Loucy (cell line): ENCODE measurements at regions not wholly inside any gene's neighbourhood (a gene's known extent, or its start where the extent isn't known, plus 50 kb on each side); places are given as distances from the start of the nearest gene placed in this dataset.

Source experiments
- H2AFZ ChIP-seq: fragments of 200-600 bp; sonication (generic); 2 replicates; pipeline ENCODE4 v1.6.0; 2016; ENCODE audit warnings: antibody characterized with exemption, mild to moderate bottlenecking, low read length, moderate library complexity
- H3F3A ChIP-seq: fragments of 200-600 bp; 2 replicates; pipeline ENCODE4 v1.6.0; 2016; ENCODE audit warnings: antibody characterized with exemption, low read depth, mild to moderate bottlenecking
- H3K27me3 ChIP-seq: fragments of 200-600 bp; sonication (generic); 2 replicates; pipeline ENCODE4 v1.6.1; 2014; ENCODE audit warnings: low read length, mild to moderate bottlenecking; ENCODE audit not compliant: insufficient read depth, poor library complexity, severe bottlenecking
- H3K36me3 ChIP-seq: fragments of 200-600 bp; sonication (generic); 2 replicates; pipeline ENCODE4 v1.6.1; 2016; ENCODE audit warnings: low read length; ENCODE audit not compliant: insufficient read depth
- H3K4me1 ChIP-seq: fragments of 200-600 bp; sonication (generic); 2 replicates; pipeline ENCODE4 v1.5.1; 2014; ENCODE audit warnings: low read length, mild to moderate bottlenecking; ENCODE audit not compliant: insufficient read depth, poor library complexity, severe bottlenecking
- H3K4me2 ChIP-seq: fragments of 200-600 bp; sonication (generic); 2 replicates; pipeline ENCODE4 v1.6.0; 2014; ENCODE audit warnings: antibody characterized with exemption, low read length, low read depth, mild to moderate bottlenecking; ENCODE audit not compliant: poor library complexity, severe bottlenecking
- H3K4me3 ChIP-seq: fragments of 200-600 bp; sonication (generic); 2 replicates; pipeline ENCODE4 v1.5.1; 2014; ENCODE audit warnings: low read length, mild to moderate bottlenecking, mixed read lengths; ENCODE audit not compliant: poor library complexity, severe bottlenecking
- H3K79me2 ChIP-seq: fragments of 200-600 bp; sonication (generic); 2 replicates; pipeline ENCODE4 v1.6.1; 2014; ENCODE audit warnings: low read length; ENCODE audit not compliant: insufficient read depth
- H3K9ac ChIP-seq: fragments of 200-600 bp; sonication (generic); 2 replicates; pipeline ENCODE4 v1.6.0; 2014; ENCODE audit warnings: mild to moderate bottlenecking, low read depth, low read length, moderate library complexity; ENCODE audit not compliant: poor library complexity, severe bottlenecking
- H3K9me2 ChIP-seq: fragments of 200-600 bp; sonication (generic); replicated peaks from 2 replicates; pipeline ENCODE4 v1.6.1; 2016; ENCODE audit warnings: low read depth, low read length, mixed read lengths
- H3K9me3 ChIP-seq: fragments of 200-600 bp; sonication (generic); 2 replicates; pipeline ENCODE4 v1.6.1; 2014; ENCODE audit warnings: mild to moderate bottlenecking, antibody characterized with exemption, low read length, low read depth; ENCODE audit not compliant: insufficient read depth
- H4K20me1 ChIP-seq: fragments of 200-600 bp; sonication (generic); 2 replicates; pipeline ENCODE4 v1.6.0; 2014; ENCODE audit warnings: antibody characterized with exemption, low read length, mild to moderate bottlenecking; ENCODE audit not compliant: insufficient read depth, poor library complexity, severe bottlenecking
- EZH2phosphoT487 ChIP-seq: fragments of 200-600 bp; IDR thresholded peaks from 2 replicates; pipeline ENCODE4 v1.6.1; 2018; ENCODE audit warnings: antibody characterized with exemption, mild to moderate bottlenecking, moderate library complexity, borderline replicate concordance
- TF ChIP-seq, protein P1 (sequence below): fragments of 200-600 bp; sonication (generic); conservative IDR thresholded peaks from 2 replicates; pipeline ENCODE4 v1.5.1; 2014; ENCODE audit warnings: mild to moderate bottlenecking, antibody characterized with exemption, low read length

DNA sequence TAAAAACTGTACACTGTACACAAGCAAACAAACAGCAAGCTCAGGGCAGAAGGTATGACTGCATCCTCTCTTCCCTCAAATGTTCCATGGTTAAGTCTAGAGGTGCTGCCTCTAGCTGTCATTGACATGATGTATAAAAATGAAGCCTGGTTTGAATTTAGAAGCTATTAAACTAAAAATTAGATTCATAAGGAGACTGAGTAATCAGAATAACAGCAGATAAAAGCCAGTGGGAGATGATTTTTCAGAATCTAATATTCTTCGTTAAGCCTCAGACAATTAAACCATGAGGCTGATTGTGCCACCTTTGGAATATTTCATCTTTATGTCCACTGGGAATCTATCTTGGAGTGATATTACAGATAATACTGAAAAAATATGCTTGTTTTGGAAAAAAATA lies 101.4 kb upstream of the ZC3H12C start:
- no peaks in the 10 kb centered on the region for H3F3A ChIP-seq
- H3K9me3 ChIP-seq = no peaks in the 10 kb centered on the region
- no peaks in the 10 kb centered on the region for H3K79me2 ChIP-seq
- no peaks in the 10 kb centered on the region for H3K36me3 ChIP-seq
- H3K4me1 ChIP-seq = no peaks in the 10 kb centered on the region
- no peak overlapping the region for H3K9ac ChIP-seq
- H3K27me3 ChIP-seq = no peaks in the 10 kb centered on the region
- H2AFZ ChIP-seq = no peak overlapping the region
- no peak for TF ChIP-seq EZH2phosphoT487
- TF ChIP-seq, protein P1, sequence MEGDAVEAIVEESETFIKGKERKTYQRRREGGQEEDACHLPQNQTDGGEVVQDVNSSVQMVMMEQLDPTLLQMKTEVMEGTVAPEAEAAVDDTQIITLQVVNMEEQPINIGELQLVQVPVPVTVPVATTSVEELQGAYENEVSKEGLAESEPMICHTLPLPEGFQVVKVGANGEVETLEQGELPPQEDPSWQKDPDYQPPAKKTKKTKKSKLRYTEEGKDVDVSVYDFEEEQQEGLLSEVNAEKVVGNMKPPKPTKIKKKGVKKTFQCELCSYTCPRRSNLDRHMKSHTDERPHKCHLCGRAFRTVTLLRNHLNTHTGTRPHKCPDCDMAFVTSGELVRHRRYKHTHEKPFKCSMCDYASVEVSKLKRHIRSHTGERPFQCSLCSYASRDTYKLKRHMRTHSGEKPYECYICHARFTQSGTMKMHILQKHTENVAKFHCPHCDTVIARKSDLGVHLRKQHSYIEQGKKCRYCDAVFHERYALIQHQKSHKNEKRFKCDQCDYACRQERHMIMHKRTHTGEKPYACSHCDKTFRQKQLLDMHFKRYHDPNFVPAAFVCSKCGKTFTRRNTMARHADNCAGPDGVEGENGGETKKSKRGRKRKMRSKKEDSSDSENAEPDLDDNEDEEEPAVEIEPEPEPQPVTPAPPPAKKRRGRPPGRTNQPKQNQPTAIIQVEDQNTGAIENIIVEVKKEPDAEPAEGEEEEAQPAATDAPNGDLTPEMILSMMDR = no peak
- H3K4me3 ChIP-seq = no peak overlapping the region
- H3K4me2 ChIP-seq = no peak overlapping the region
- H4K20me1 ChIP-seq = no peaks in the 10 kb centered on the region
- H3K9me2 ChIP-seq = no peaks in the 10 kb centered on the region

DNA sequence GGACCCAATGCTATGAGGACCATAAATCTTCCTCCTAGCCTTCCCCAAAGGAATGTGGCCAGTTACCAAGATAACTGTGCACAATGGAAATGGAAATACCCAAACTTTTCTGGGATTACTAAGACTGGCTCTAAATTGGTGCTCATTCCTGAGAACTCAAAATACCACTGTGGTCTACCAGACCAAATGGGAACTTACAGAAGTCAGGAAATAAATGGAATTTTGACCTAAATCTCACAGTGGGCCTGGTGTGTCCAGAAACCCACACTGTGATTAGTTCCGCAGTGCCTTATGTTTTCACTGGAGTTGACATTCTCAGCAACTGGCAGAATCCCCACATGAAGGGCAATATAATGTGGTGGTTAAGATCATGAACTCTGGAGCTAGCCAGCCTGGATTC lies 99.4 kb upstream of the ZC3H12C start:
- no peaks in the 10 kb centered on the region for H3K4me1 ChIP-seq
- no peaks in the 10 kb centered on the region for H3K36me3 ChIP-seq
- no peak overlapping the region for H3K4me3 ChIP-seq
- H3K4me2 ChIP-seq = no peak overlapping the region
- no peaks in the 10 kb centered on the region for H4K20me1 ChIP-seq
- no peaks in the 10 kb centered on the region for H3K27me3 ChIP-seq
- H3F3A ChIP-seq = no peaks in the 10 kb centered on the region
- no peak overlapping the region for H2AFZ ChIP-seq
- H3K9me2 ChIP-seq = no peaks in the 10 kb centered on the region
- H3K79me2 ChIP-seq = no peaks in the 10 kb centered on the region
- H3K9ac ChIP-seq = no peak overlapping the region
- H3K9me3 ChIP-seq = no peaks in the 10 kb centered on the region
- TF ChIP-seq, protein P1 = no peak
- TF ChIP-seq EZH2phosphoT487 = no peak

DNA sequence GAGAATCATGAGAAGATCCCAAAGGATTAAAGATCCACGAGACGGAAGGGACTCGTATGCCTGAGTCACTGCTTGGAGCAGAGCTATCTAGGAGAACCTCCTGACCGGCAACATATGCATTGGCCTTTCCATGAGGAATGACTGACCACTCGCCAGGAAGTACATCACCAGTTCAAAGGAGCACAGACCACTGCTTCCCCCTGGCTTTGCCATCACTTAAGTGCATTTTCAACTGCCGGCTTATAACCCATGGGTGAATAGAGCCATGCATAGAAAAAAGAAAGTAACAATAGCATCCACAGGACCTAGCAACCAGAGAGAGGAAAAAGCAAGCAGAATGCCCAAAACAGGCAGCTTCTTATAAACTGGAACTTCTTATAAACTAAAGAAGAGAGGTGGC lies 98.3 kb upstream of the ZC3H12C start:
- H3K4me2 ChIP-seq = no peak overlapping the region
- no peaks in the 10 kb centered on the region for H3F3A ChIP-seq
- H3K9ac ChIP-seq = no peak overlapping the region
- H3K36me3 ChIP-seq = no peaks in the 10 kb centered on the region
- no peak for TF ChIP-seq EZH2phosphoT487
- TF ChIP-seq, protein P1 = 0 out of 2 replicates have a peak, but pooled peaks have one; percentile 12
- H3K79me2 ChIP-seq = no peaks in the 10 kb centered on the region
- H3K9me3 ChIP-seq = no peaks in the 10 kb centered on the region
- H4K20me1 ChIP-seq = no peaks in the 10 kb centered on the region
- no peaks in the 10 kb centered on the region for H3K9me2 ChIP-seq
- H3K4me1 ChIP-seq = no peaks in the 10 kb centered on the region
- H2AFZ ChIP-seq = peak overlapping the region; percentile 47; the same call in 1 of the 2 replicates
- H3K27me3 ChIP-seq = no peaks in the 10 kb centered on the region
- H3K4me3 ChIP-seq = no peak overlapping the region
